ENCODE measurements at regions not wholly inside any gene's neighbourhood (a gene's known extent, or its start where the extent isn't known, plus 50 kb on each side); places are given as distances from the start of the nearest gene placed in this dataset.

GRCh38 chr2:205848601-205849000, 166.3 kb downstream of the NRP2 start:
- TF ChIP-seq CTCF (IDR thresholded peaks at IDR 0.05), result no peak
- no peak for TF ChIP-seq POLR2A (IDR thresholded peaks at IDR 0.05)
